CMK (cell line): ENCODE measurements at regions not wholly inside any gene's neighbourhood (a gene's known extent, or its start where the extent isn't known, plus 50 kb on each side); places are given as distances from the start of the nearest gene placed in this dataset.

Experiments
- DNase-seq: peaks from one replicate; pipeline ENCODE4 v3.0.0-alpha.2; 2010; ENCODE audit warnings: low read depth

GRCh38 chr6:113505084-113505699 is 352.0 kb upstream of the MARCKS start:
- DNase-seq: no peak

GRCh38 chr6:113508249-113508648 is 348.9 kb upstream of the MARCKS start:
- DNase-seq: no peak

DNA sequence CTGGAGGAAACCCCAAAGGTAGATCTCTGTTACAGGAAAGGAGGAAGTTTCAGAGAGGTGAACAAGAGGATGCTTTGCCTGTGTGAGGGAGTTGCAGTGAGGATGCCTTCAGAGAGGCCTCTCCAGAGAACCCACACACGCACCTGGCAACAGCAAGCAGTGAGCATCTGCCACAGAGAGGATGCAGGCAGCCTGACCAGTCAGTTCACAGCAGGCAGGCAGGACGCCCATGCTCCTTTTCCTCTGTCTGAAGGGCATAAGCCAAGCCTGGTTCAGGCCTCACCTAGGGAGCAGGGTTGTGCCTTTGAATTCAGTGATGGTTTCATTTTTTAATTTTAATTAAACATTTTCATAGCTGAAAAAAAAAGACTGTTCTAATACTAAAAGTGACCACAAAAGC is 346.0 kb upstream of the MARCKS start:
- no peak for DNase-seq

DNA sequence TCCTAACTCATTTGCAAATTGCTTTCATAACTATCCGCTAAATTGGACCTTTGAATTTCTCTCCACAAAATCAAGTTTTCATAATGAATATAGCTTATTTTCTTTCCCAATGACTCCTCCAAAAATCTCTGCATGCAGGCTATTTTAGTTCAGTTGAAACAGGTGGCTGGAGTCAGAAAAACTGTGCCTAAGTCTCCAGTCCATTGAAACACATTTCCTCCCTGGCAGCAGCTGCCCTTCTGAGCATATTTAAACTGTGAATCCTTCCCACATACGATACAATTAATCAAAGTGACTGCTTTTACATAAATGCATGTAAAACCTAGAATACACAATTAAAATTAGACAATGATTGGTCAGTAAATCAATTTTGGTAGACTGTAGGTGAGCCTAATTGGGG is 344.6 kb upstream of the MARCKS start:
- no peak for DNase-seq

DNA sequence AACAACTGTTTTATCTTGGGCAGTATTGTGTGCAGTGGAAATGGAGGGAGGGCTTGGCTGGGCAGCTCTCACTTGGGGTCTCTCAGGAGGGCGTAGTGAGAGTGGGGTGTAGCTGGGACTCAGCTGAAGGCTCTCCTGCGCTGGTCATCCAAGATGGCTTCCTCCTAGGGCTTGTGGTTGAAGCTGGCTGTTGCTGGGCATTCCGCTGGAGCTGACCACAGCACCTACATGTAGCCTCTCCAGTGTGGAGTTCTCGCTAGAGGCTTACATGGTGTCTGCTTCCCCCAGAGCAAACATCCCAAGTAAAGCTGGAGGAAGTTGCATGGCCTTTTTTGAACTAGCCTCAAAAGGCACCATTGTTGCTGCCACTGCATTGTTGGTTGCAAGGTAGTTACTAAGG is 344.1 kb upstream of the MARCKS start:
- no peak for DNase-seq

DNA sequence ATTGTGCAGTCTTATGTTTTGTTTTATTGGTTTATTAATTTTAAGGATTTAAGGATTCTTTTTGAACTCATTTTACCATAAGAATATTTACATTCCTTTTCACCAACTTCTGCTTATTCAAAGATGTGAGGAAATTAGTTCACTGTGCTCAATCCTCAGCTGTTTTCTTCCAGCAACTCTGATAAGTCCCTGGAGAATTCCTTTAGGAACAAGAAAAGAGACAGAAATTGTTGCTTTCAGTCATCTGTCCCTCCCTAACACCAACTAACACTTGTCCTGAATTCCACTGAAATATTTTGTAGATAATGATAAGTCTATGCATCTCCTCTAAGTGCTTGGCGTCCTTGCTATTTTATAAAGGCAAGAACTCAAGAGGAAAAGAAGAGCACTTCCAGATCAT is 334.8 kb upstream of the MARCKS start:
- DNase-seq: no peak

- DNase-seq: no peak
Observed at GRCh38 chr6:113524826-113525225, 332.3 kb upstream of the MARCKS start.

DNA sequence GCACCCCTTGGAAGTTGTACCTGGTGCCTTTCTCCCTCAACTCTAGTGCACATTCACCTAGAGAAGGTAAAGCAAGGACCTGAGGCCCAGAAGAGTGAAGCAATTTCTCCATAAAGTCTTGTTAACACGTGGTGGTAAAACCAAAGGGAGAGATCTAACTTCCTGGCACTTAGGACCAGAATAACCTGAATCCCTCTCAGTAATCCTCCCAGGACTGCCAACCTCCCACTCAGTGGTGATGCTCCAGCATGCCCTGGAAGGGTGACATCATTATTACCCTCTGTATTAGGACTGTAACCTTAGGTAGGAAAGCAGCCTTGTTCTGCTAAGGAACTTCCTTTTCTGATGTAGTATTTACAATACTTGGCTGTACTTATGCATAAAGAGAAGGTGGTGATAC is 330.6 kb upstream of the MARCKS start:
- DNase-seq: no peak

- DNase-seq: no peak
Observed at GRCh38 chr6:113526995-113527394, 330.1 kb upstream of the MARCKS start.

GRCh38 chr6:113528111-113528510 is 329.0 kb upstream of the MARCKS start:
- DNase-seq: no peak

DNA sequence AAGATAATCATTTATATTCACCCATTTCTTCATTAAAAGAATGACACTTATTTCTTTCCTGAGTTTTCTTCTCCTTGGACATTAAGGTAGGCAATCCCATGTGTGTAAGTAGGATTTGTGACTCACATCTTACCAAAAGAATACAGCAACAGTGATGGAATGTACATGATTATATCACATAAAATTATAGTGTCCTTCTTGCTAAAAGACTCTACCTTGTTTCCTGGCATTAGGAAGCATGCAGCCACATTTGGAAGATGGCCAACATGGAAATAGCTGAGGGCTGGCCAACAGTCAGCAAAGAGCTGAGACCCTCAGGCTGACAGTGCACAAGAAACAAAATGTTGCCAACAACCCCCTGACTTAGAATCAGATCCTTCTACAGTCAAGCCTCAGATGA is 327.9 kb upstream of the MARCKS start:
- DNase-seq: no peak

DNA sequence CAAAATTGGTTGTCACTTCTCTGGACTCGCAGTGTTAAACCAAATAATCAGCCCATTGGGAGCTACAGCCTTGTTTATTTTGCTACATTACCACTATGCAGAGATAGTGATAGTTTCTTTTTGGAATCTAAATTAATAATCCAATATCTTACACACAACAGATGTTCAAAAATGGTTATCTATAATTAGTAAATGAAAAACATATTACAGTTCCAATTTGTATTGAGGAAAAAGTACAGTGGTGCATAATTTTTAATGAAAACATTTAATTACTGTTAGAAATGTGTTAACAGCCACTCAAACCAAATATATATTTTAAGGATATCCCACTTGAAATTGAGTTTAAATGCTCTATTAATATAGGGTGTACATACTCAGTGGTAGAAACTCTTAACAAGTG is 327.3 kb upstream of the MARCKS start:
- no peak for DNase-seq

GRCh38 chr6:113530769-113531168 is 326.4 kb upstream of the MARCKS start:
- DNase-seq: no peak

DNA sequence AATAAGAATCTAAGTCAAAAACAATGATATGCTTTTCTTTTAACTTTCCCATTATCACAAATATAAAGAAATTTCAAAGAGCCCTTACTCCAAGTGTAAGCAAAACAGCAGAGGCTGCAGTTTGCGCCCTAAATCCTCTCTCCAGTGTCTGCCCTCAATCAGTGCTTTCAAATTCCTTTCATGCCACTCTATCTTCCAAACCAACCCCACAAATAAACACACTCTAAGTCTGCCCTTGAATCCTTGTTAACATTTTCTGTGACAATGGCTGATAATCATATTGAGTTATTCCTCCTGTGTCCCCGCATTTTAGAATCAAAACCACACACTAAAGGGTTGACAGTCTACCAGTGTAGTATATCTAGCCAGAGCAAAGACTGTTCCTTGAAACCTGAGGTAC is 317.9 kb upstream of the MARCKS start:
- DNase-seq: no peak

DNA sequence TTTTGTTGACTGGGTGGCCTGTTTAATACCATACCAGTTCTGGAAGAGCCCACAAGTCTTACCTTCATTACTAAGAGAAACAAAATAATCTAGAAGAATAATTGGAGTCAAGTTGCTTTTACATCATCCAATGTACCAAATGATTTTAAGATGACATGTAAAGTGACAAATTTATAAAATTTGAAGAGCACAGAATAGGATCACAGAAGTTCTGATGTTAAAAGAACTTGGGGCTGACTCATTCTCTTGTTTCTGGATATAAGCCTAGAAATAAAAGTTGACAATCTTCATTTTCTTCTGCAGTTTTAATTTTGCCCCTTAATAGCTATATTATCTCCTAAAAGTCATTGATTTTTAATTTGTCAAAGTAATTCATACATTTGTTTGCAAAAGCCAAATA is 317.5 kb upstream of the MARCKS start:
- DNase-seq: no peak

DNA sequence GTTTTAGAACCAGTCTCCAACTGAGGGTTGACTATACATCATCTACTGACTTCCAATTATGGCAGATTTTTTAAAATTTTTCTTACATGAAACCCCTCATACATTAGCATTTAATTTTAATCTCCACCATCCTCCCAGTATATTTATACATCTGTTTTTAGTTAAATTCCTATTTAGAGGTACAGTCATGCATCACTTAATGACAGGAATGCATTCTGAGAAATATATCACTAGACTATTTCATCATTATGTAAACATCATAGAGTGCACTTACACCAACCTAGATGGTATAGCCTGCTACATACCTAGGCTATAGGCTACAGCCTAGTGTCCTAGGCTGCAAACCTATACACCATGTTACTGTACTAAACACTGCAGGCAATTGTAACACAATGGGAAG is 316.7 kb upstream of the MARCKS start:
- no peak for DNase-seq

DNA sequence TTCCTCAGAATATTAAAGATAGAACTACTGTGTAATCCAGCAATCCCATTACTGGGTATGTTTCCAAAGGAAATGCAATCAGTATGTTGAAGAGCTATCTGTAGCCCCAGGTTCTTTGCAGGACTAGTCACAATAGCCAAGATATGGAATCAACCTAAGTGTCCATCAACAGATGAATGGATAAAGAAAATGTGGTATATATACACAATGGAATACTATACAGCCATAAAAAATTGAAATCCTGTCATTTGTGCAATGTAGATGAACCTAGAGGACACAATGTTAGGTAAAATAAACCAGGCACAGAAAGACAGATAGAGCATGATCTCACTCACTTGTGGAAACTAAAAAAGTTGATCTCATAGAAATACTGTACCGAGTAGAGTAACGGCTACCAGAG is 306.0 kb upstream of the MARCKS start:
- no peak for DNase-seq

- DNase-seq: no peak
Observed at GRCh38 chr6:113556775-113557174, 300.4 kb upstream of the MARCKS start.

- no peak for DNase-seq
Observed at GRCh38 chr6:113558431-113558830, 298.7 kb upstream of the MARCKS start.

DNA sequence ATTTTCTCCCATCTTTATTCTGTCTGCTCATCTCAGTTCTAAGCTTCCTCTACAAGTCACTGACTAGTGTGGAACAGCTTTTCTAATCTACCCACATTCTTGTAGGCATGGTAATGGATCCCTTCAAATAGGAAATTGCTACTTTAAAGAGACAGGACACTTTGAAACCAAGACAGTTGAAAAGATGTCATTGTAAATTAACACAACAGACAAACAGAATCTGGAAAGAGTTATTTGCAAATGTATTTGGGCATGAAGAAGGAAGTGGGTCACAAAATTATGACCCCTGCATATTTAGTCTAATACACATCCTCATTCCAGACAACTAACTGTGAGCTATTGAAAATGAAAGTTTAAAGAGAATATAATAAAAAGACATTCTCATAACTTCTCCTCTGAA is 298.2 kb upstream of the MARCKS start:
- DNase-seq: no peak

GRCh38 chr6:113560376-113560775 is 296.8 kb upstream of the MARCKS start:
- no peak for DNase-seq

DNA sequence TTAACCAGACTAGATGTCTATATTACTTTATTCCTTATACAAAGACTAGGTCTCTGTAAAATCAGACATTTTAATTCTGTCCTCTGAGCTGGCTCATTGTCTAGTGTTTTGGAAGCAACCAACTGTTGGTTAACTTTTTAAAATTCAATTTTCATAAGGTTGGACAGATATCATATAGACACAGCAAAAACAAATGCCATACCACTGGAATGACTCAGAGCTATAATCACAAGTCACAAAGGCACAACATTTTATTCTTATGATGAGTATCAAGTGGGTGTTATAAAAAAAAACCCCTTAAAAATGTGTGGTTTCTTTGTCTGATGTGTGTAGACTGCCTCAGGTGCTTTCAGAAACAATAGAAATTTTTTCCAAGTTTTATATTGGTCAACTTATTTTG is 296.2 kb upstream of the MARCKS start:
- DNase-seq: no peak

GRCh38 chr6:113562248-113562647 is 294.9 kb upstream of the MARCKS start:
- DNase-seq: no peak

GRCh38 chr6:113564371-113565171 is 292.6 kb upstream of the MARCKS start:
- DNase-seq: no peak
